ENCODE measurements at regions not wholly inside any gene's neighbourhood (a gene's known extent, or its start where the extent isn't known, plus 50 kb on each side); places are given as distances from the start of the nearest gene placed in this dataset.

GRCh38 chr6:115404446-115404845 lies 656.2 kb downstream of the FRK start:
- DNase-seq = no peak

GRCh38 chr6:115398607-115399006 lies 662.1 kb downstream of the FRK start:
- DNase-seq = no peak

GRCh38 chr6:115396112-115396906 lies 664.4 kb downstream of the FRK start:
- DNase-seq = no peak

- no peak for DNase-seq
These were observed 666.9 kb downstream of the FRK start for GRCh38 chr6:115393821-115394220.

GRCh38 chr6:115370202-115370601 lies 690.5 kb downstream of the FRK start:
- DNase-seq = no peak

GRCh38 chr6:115365783-115366182 lies 694.9 kb downstream of the FRK start:
- no peak for DNase-seq

- no peak for DNase-seq
These were observed 697.3 kb downstream of the FRK start for GRCh38 chr6:115363379-115363778.

GRCh38 chr6:115362234-115362633 lies 698.5 kb downstream of the FRK start:
- no peak for DNase-seq

GRCh38 chr6:115360602-115361325 lies 699.9 kb downstream of the FRK start:
- no peak for DNase-seq

- DNase-seq = no peak
These were observed 702.1 kb downstream of the FRK start for GRCh38 chr6:115358616-115359015.

- no peak for DNase-seq
These were observed 704.3 kb downstream of the FRK start for GRCh38 chr6:115356371-115356770.

- no peak for DNase-seq
These were observed 737.7 kb downstream of the FRK start for GRCh38 chr6:115323001-115323400.

GRCh38 chr6:115319823-115320222 lies 740.9 kb downstream of the FRK start:
- DNase-seq = no peak

- no peak for DNase-seq
These were observed 750.5 kb downstream of the FRK start for GRCh38 chr6:115310156-115310555.

GRCh38 chr6:115302731-115303130 lies 758.0 kb downstream of the FRK start:
- DNase-seq = no peak

GRCh38 chr6:115287467-115287866 lies 773.2 kb downstream of the FRK start:
- DNase-seq = no peak

GRCh38 chr6:115276881-115277565 lies 783.7 kb downstream of the FRK start:
- no peak for DNase-seq

- no peak for DNase-seq
These were observed 788.4 kb downstream of the FRK start for GRCh38 chr6:115272311-115272710.

- no peak for DNase-seq
These were observed 789.3 kb downstream of the FRK start for GRCh38 chr6:115271434-115271833.

- DNase-seq = no peak
These were observed 789.7 kb downstream of the FRK start for GRCh38 chr6:115270953-115271352.

- DNase-seq = no peak
These were observed 819.3 kb downstream of the FRK start for GRCh38 chr6:115241373-115241772.

- DNase-seq = no peak
These were observed 839.5 kb downstream of the FRK start for GRCh38 chr6:115221198-115221597.

GRCh38 chr6:115220551-115221159 lies 840.0 kb downstream of the FRK start:
- DNase-seq = no peak

All from stimulated activated CD4-positive, alpha-beta T cell treated with anti-CD3 and anti-CD28 coated beads, Interleukin-2, amount 100 ng/mL, for 48 hours (primary cell).